ENCODE measurements at regions not wholly inside any gene's neighbourhood (a gene's known extent, or its start where the extent isn't known, plus 50 kb on each side); places are given as distances from the start of the nearest gene placed in this dataset.

GRCh38 chr17:34825884-34826283 is 135.4 kb downstream of the CCT6B start:
- no peak for DNase-seq (ENCODE audit: low spot score)

- DNase-seq (ENCODE audit: low spot score): no peak
These were observed 136.2 kb downstream of the CCT6B start for GRCh38 chr17:34825102-34825501.

- no peak for DNase-seq (ENCODE audit: low spot score)
These were observed 138.2 kb downstream of the CCT6B start for GRCh38 chr17:34823023-34823422.

GRCh38 chr17:34822007-34822739 is 139.1 kb downstream of the CCT6B start:
- DNase-seq (ENCODE audit: low spot score): no peak

- no peak for DNase-seq (ENCODE audit: low spot score)
These were observed 140.3 kb downstream of the CCT6B start for GRCh38 chr17:34820922-34821321.

- no peak for DNase-seq (ENCODE audit: low spot score)
These were observed 140.9 kb downstream of the CCT6B start for GRCh38 chr17:34820248-34820801.

- no peak for DNase-seq (ENCODE audit: low spot score)
These were observed 143.8 kb downstream of the CCT6B start for GRCh38 chr17:34817252-34818035.

GRCh38 chr17:34816848-34817247 is 144.4 kb downstream of the CCT6B start:
- no peak for DNase-seq (ENCODE audit: low spot score)

GRCh38 chr17:34813290-34813689 is 148.0 kb downstream of the CCT6B start:
- DNase-seq (ENCODE audit: low spot score): no peak

- no peak for DNase-seq (ENCODE audit: low spot score)
These were observed 149.7 kb downstream of the CCT6B start for GRCh38 chr17:34811561-34811960.

- DNase-seq (ENCODE audit: low spot score): no peak
These were observed 160.6 kb downstream of the CCT6B start for GRCh38 chr17:34800661-34801060.

GRCh38 chr17:34799751-34800150 is 161.5 kb downstream of the CCT6B start:
- no peak for DNase-seq (ENCODE audit: low spot score)

- DNase-seq (ENCODE audit: low spot score): no peak
These were observed 162.7 kb downstream of the CCT6B start for GRCh38 chr17:34798581-34798980.

GRCh38 chr17:34797720-34798119 is 163.5 kb downstream of the CCT6B start:
- no peak for DNase-seq (ENCODE audit: low spot score)

- no peak for DNase-seq (ENCODE audit: low spot score)
These were observed 167.9 kb downstream of the CCT6B start for GRCh38 chr17:34793231-34793908.

- no peak for DNase-seq (ENCODE audit: low spot score)
These were observed 172.6 kb downstream of the CCT6B start for GRCh38 chr17:34788696-34789095.

GRCh38 chr17:34784526-34784925 is 176.7 kb downstream of the CCT6B start:
- DNase-seq (ENCODE audit: low spot score): no peak

GRCh38 chr17:34782271-34782670 is 179.0 kb downstream of the CCT6B start:
- no peak for DNase-seq (ENCODE audit: low spot score)

GRCh38 chr17:34781571-34782108 is 179.6 kb downstream of the CCT6B start:
- DNase-seq (ENCODE audit: low spot score): peak; percentile 61

GRCh38 chr17:34781071-34781470 is 180.2 kb downstream of the CCT6B start:
- DNase-seq (ENCODE audit: low spot score): no peak

GRCh38 chr17:34780438-34780837 is 180.8 kb downstream of the CCT6B start:
- no peak for DNase-seq (ENCODE audit: low spot score)
